Activated CD4-positive, CD25-positive, alpha-beta regulatory T cell treated with anti-CD3 and anti-CD28 coated beads, Interleukin-2, amount 50 U/mL, for 24 hours (primary cell): ENCODE measurements at regions not wholly inside any gene's neighbourhood (a gene's known extent, or its start where the extent isn't known, plus 50 kb on each side); places are given as distances from the start of the nearest gene placed in this dataset.

Experiments used
- ATAC-seq, 2 donors: fragments of 150-1000 bp; cut with Tn5 transposase; one replicate each; pipeline ENCODE4 v1.10.0; 2021; ENCODE audit warnings: mild to moderate bottlenecking in 1 of 2, moderate library complexity in 1 of 2

DNA sequence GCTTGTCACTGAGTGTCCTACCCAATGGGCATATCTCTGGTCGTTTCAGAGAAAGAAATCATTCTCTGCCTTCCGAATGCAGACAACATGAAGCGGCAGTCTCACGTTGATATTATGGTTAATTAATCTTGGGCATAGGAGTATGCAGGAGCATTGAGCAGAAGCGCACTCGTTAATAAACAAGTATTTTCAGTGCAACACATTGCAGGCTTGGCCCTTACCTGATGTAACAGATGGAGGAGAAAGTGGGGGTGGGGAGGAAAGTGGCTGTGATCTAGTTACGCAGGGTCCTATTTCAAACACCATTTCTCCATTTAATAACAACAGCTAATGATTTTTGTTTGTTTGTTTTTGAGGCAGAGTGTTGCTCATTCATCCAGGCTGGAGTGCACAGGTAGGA is 414.0 kb upstream of the RBFOX1 start:
- ATAC-seq = no peak

DNA sequence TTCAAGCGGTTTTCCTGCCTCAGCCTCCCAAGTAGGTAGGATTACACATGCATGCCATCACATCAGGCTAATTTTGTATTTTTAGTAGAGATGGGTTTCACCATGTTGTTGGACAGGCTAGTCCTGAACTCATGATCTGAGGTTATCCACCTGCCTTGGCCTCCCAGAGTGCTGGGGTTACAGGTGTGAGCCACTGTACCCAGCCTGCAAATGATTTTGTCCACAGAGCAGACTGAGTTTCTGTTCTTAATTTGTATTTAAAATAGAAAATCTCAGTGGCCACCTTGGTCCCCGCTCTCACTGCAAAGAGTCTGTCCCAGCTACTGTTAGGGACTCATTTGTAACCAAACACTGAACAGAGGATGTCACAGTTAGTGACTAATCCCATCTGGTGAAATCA is 415.7 kb upstream of the RBFOX1 start:
- ATAC-seq = no peak

GRCh38 chr16:6913566-6913965 is 419.1 kb upstream of the RBFOX1 start:
- no peak for ATAC-seq

GRCh38 chr16:6910301-6910700 is 422.3 kb upstream of the RBFOX1 start:
- no peak for ATAC-seq

- no peak for ATAC-seq
Measured at GRCh38 chr16:6905601-6906000, 427.0 kb upstream of the RBFOX1 start.

DNA sequence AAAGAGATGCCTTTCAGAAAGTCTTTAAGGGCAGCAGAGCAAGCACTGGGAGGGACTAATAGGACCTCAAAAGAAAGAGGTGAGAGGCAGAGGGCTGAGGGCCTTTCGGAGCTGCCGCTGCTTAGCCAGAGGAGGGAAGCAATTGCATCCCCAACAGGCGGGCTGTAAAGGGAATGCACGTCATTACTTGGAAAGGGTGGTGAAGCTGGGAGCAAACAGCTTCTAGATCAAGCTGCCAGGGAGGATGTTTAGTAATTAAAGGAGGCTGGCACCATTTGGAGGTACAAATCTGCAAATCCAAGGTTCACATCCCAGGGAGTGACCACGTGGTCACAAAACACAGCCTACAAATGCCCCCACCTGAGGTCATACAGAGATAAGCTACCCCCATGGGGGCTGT is 429.0 kb upstream of the RBFOX1 start:
- ATAC-seq = no peak

- no peak for ATAC-seq
Measured at GRCh38 chr16:6898896-6899295, 433.7 kb upstream of the RBFOX1 start.

DNA sequence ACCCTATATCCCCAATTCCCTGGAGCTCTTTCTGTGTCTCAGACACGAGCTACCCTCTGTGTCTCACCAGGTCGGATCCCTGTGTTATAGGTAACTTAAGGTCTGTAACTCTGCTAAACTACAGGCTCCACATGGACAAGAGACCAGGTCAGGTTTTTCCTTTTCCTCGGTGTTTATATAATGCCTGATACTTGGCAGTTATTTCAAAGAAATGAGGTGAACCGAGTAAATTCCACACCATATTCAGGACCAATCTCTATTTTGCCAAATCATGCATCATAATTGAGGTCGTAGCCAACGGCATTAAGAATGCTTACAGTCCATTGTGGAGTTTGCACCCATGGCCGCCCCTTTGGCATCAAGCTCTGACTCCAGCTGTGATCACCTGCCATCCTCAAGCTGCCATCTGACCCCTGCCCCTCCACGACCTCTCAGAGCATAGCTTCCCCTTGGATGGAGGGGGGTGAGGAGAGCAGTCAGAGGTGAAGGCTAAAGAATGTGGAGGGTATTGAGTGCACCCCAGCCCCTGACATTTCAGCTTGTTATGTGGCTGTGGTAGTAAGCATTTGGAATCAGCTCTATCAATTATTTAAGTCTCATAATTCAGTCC is 434.7 kb upstream of the RBFOX1 start:
- ATAC-seq = no peak

DNA sequence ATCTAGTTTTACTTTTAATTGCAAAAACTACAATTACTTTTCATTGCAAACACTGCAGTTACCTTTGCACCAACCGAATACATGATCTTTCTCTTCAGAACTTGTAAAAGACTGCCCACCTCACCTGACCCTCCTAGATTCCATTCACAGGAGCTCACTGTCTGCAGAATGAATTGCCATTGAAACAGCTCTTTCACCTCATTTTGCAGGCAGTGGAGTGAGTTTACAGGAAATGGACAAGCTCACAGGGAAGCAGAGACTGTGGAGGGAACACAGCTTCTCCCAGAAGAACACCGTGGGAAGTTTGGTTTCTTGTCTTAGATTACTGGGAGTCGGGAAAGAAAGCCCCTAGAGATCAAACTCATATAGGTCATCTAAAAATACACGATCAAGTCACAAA is 439.7 kb upstream of the RBFOX1 start:
- ATAC-seq = no peak

- no peak for ATAC-seq
Measured at GRCh38 chr16:6891496-6891895, 441.1 kb upstream of the RBFOX1 start.

- no peak for ATAC-seq
Measured at GRCh38 chr16:6888531-6888930, 444.1 kb upstream of the RBFOX1 start.

DNA sequence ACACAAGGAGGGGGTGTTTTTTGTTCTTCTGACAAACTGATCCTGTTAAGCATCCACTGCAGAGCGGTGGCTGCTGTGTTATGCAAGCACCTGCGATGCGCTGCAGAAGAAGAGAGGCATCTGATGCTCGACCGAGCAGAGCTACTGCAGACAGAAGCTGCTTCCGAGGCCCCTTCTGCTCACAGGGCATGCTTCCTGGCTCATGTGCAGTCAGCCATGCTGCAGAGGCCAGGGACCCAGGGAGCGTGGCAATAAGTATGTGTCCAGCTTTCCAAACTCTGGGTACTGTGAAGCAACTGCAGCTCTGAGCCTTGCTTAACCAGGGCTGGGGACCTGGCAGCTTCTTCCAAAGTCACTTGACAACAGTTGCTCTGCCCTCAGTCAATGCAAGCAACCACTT is 448.6 kb upstream of the RBFOX1 start:
- no peak for ATAC-seq

DNA sequence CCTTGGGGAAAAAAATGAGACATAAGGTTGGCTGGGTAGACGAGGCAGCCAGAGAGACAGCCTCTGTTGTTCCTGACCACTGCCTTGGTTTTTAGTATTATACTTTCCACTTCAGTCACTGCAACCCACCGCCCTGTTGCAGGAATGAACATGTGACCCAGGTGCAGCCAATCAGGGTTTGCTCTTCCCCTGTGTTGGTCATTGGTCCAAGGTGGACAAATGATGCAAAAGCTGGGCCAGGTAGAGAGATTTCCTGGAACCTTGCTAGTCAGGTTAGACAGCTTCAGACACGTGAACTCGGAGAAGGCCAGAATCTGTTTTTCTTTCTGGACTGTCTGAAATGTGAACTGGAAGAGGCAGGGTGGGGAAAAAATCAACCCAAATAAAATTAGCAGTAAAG is 452.4 kb upstream of the RBFOX1 start:
- ATAC-seq = no peak

GRCh38 chr16:6864671-6865070 is 468.0 kb upstream of the RBFOX1 start:
- no peak for ATAC-seq

DNA sequence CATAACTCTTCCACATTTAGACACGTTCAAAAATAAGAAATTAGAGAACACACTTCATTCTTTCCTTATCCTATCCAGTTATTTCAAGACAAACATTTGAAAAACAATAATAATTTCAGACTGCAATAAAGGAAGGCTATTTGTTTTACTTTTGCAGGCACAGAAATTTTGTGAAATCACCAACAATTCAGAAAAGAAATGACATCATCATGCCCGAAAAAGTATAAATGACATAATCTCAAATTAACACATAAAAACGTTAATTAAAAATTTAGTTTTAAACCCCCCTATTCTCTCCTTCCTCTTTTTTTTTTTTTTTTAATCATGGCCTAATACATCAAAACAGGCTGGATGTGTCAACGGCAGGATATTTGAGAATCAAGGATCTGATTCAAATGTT is 468.4 kb upstream of the RBFOX1 start:
- no peak for ATAC-seq

- no peak for ATAC-seq
Measured at GRCh38 chr16:6863135-6863534, 469.5 kb upstream of the RBFOX1 start.

DNA sequence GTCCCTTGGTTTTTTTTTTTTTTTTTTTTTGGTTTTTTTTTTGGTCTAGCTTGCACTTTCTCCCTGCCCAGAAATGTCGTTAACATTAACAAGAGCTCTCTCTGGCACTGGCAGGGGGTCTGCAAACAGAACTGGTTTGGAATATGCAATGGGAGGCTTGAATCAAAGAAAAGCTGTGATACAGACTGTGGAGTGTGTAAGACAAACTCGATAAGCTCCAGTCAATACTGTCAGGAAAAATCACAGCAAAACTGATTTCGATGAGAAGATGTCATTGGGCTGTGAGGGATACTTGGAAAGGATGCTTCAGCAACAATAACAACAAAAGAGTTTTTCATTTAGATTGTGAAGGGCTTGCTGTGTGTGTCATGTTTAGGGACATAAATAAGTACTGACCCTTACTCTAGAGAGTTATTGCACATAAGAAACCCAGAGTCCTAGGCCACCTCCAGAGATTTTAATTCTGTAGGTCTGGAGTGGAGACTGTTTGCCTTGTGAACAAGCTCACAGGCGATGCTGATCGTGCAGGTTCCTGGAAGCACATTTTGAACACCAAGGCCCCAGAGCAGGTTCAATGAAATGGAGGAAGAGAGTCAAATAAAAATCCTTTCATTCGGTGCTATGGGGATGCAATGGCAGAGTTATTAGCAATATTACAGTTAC is 470.7 kb upstream of the RBFOX1 start:
- ATAC-seq = no peak

- ATAC-seq = no peak
Measured at GRCh38 chr16:6861135-6861814, 471.4 kb upstream of the RBFOX1 start.

- ATAC-seq = no peak
Measured at GRCh38 chr16:6857575-6857974, 475.1 kb upstream of the RBFOX1 start.

GRCh38 chr16:6856578-6856977 is 476.1 kb upstream of the RBFOX1 start:
- ATAC-seq = no peak

DNA sequence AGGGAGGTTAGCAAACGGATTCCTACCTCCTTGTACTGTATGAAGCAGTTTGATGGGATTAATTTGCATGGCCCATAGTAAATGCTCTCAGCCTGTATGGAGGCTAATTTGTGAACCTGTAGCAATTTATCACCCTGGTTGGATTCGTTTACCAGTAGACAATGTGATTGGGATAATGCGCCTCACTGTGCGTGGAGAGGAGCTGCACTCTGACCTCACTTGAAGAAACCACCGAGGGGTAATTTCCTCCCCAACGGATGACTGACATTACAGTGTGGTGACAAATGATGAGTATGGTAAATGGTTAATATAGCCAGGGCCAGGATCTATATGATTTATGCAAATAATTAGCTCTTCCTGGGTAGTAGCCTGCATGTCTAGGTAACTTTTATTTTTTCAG is 479.1 kb upstream of the RBFOX1 start:
- ATAC-seq = no peak

DNA sequence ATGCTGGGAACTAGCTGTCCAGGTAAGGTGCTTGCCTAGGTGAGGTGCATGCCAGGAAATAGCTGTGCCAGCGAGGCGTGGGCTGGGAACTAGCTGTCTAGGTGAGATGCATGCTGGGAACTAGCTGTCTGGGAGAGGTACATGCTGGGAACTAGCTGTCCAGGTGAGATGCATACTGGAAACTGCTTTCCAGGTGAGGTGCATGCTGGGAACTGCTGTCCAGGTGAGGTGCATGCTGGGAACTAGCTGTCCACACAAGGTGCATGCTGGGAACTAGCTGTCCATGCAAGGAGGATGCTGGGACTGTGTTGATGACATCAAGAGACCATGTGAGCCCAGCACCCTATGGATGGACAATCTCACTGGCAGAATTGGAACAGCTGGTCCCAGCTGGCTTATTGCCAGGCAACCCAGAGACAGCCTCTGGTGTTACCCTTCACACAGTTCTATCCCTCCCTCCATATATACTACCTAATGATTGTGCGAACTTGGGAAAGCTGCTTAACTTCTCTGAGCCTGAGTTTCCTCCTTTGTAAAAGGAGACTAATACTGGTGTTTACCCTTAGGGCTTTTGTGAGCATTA is 479.9 kb upstream of the RBFOX1 start:
- ATAC-seq = no peak

DNA sequence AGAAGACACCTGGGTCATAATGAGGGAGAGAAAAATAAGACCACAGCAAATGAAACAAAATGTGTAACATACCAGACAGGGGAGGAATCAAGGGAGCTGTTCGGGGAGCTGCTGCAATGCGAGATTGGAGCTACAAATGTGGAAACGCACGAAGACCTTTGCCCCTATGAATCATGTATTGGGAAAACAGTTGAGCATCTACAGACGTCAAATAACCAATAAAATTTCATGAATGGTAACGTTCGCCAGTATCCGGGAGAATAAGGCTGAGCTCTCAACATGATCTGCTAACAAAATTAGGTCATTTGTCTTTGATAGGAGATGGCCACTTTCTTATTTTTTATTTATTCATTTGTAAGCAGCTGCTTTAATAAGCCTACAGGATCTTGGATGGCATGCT is 486.2 kb upstream of the RBFOX1 start:
- ATAC-seq = no peak

DNA sequence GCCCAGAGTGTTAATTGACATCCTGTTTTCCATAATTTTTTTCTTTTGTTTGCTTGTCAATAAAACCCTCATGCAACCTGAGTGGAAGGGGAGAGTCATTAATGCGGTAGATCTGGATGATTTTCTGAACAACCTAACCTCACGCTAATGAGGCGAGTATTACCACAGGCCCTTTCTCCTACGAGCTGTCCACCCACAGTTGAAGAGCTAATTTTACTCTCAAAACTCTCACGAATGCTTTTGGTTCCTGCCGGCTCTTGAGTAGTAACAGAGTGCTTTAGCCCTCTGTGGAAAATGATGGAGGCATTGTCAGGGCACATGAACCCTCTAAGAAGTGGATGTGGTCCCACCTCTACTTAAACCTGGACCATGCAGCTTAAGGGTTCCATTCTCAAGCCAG is 491.3 kb upstream of the RBFOX1 start:
- ATAC-seq = no peak
